Chondrocyte (in vitro differentiated cells): ENCODE measurements at regions not wholly inside any gene's neighbourhood (a gene's known extent, or its start where the extent isn't known, plus 50 kb on each side); places are given as distances from the start of the nearest gene placed in this dataset.
"Not testable (repeated sequence)": the region's sequence is repeated elsewhere in the genome, so short reads cannot be mapped to it uniquely, and the experiment has no call there.

Experiments used
- DNase-seq: peaks from one replicate; pipeline ENCODE4 v3.0.0; 2021; ENCODE audit warnings: mixed read lengths, low spot score
- H3K27ac Mint-ChIP-seq: one replicate; pipeline ENCODE4 v1.8.0; 2021; ENCODE audit warnings: mild to moderate bottlenecking, moderate library complexity, mixed read lengths; ENCODE audit not compliant: unreplicated experiment
- H3K27me3 Mint-ChIP-seq: 2 replicates; pipeline ENCODE4 v1.8.0; 2021; ENCODE audit warnings: low read depth, mixed read lengths
- H3K36me3 Mint-ChIP-seq: 2 replicates; pipeline ENCODE4 v1.8.0; 2021; ENCODE audit warnings: low read depth, mixed read lengths
- H3K4me1 Mint-ChIP-seq: 2 replicates; pipeline ENCODE4 v1.8.0; 2021; ENCODE audit warnings: low read depth, mild to moderate bottlenecking, mixed read lengths
- H3K4me3 Mint-ChIP-seq: one replicate; pipeline ENCODE4 v1.8.0; 2021; ENCODE audit warnings: mild to moderate bottlenecking, moderate library complexity, mixed read lengths; ENCODE audit not compliant: unreplicated experiment
- H3K9me3 Mint-ChIP-seq: 2 replicates; pipeline ENCODE4 v1.8.0; 2021; ENCODE audit warnings: low read depth, mixed read lengths
- TF ChIP-seq, protein P1 (sequence below): fragments of 200-600 bp; sonication (generic); IDR thresholded peaks from 2 replicates; pipeline ENCODE4 v1.5.0; 2021; ENCODE audit warnings: antibody characterized with exemption, mild to moderate bottlenecking, moderate library complexity

DNA sequence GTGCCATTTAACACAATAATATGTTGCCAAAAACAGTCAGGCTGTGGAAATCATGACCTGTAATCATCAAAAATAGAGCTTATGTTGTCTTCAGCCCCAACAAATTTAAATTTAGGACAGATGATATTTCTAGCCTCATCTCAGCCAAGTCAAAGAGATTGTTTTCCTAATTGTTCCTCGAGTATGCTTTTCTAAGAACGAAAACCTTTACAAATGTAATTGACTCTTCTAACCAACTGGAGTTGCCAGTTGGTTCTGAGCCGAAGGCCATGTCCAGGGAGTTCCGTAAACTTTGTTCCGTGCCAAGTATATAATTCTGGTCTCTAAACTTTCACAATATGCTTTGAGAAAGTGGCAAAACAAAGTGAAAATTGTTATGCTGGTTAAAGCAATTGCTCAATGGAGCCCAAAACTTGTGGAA is 160.8 kb downstream of the CEMIP2 start:
- no peak for DNase-seq
- Mint-ChIP-seq H3K27ac (no peak overlapping the region), H3K9me3 (peaks cover 8% of the 10 kb centered on the region), H3K36me3 (peaks cover 3% of the 10 kb centered on the region), H3K4me3 (no peak overlapping the region), H3K27me3 (peaks cover 3% of the 10 kb centered on the region), H3K4me1 (peaks cover 7% of the 10 kb centered on the region)
- TF ChIP-seq, protein P1, sequence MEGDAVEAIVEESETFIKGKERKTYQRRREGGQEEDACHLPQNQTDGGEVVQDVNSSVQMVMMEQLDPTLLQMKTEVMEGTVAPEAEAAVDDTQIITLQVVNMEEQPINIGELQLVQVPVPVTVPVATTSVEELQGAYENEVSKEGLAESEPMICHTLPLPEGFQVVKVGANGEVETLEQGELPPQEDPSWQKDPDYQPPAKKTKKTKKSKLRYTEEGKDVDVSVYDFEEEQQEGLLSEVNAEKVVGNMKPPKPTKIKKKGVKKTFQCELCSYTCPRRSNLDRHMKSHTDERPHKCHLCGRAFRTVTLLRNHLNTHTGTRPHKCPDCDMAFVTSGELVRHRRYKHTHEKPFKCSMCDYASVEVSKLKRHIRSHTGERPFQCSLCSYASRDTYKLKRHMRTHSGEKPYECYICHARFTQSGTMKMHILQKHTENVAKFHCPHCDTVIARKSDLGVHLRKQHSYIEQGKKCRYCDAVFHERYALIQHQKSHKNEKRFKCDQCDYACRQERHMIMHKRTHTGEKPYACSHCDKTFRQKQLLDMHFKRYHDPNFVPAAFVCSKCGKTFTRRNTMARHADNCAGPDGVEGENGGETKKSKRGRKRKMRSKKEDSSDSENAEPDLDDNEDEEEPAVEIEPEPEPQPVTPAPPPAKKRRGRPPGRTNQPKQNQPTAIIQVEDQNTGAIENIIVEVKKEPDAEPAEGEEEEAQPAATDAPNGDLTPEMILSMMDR, result no peak

DNA sequence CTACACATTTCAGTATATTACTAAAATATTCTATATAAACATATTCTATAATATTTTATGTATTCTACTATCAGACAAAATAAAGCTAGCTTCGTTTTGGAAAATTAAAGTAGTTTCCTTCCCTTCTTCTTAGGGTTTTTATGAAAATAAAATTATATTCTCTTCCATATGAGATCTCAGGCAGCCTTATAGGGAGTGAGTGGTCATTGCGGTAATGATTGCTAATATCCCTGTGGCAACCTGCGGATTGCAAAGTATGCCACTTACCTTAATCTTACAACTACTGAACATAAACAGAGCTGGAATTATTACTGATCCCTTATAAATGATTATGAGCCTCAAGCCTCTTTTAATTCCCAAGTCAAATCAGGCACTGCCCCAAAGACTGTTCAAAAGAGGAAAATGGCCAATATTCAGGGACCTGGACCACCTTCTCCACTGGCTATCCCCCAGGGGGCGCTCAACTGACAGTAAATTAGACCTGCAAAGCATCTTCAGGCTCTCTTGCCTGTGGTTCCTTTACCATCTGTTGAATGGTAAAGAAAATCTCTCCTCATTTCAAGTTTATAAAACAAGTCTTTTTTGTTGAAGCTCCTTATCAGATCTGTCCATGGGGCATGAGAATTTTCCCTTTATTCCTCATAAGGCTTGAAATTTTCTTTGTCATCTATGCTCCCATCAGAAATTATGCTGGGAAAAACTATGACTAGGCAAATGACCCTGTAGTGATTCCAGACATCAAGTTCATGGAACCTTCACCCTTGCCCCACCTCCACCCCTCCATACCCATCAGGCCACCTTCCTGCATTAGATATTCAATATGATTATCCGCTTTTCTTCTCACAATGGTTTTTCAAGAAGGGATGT is 163.9 kb downstream of the CEMIP2 start:
- H3K9me3 Mint-ChIP-seq, result peaks cover 3% of the 10 kb centered on the region
- TF ChIP-seq, protein P1, result peak; percentile 94
- peaks cover 2% of the 10 kb centered on the region for H3K36me3 Mint-ChIP-seq
- DNase-seq, result no peak
- H3K4me1 Mint-ChIP-seq, result peaks cover 7% of the 10 kb centered on the region
- H3K27me3 Mint-ChIP-seq, result peaks cover 3% of the 10 kb centered on the region
- H3K27ac Mint-ChIP-seq, result no peak overlapping the region
- no peak overlapping the region for H3K4me3 Mint-ChIP-seq

DNA sequence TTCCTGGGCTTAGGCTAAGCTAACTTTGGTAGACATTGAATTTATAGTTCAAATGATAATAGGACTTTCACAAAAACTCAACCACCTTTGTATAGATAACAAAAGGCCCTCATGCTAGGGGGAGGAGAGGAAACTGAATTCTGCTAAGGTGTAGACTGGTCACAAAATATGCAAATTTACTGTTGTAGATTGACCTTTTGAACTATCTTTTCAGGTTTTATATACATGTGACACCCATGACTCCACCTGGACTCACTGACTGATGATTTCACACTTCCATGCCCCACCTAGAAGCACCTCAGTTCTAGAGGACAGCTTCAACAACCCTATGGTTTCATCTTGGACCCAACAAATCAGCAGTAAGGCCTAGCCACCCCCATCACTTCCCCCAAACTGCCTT is 165.7 kb downstream of the CEMIP2 start:
- H3K36me3 Mint-ChIP-seq, result peaks cover 2% of the 10 kb centered on the region
- no peaks in the 10 kb centered on the region for H3K4me1 Mint-ChIP-seq
- DNase-seq, result no peak
- H3K4me3 Mint-ChIP-seq, result no peak overlapping the region
- TF ChIP-seq, protein P1, result no peak
- peaks cover 5% of the 10 kb centered on the region for H3K9me3 Mint-ChIP-seq
- H3K27me3 Mint-ChIP-seq, result peaks cover 18% of the 10 kb centered on the region
- H3K27ac Mint-ChIP-seq, result no peak overlapping the region

DNA sequence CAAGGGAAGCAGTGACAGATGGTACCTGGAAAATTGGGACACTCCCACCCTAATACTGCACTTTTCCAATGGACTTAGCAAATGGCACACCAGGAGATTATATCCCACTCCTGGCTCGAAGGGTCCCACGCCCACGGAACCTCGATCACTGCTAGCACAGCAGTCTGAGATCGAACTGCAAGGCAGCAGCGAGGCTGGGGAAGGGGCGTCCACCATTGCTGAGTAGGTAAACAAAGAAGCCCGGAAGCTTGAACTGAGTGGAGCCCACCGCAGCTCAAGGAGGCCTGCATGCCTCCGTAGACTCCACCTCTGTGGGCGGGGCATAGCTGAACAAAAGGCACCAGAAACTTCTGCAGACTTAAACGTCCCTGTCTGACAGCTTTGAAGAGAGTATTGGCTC is 172.6 kb downstream of the CEMIP2 start:
- H3K27me3 Mint-ChIP-seq, result peaks cover 35% of the 10 kb centered on the region
- peaks cover 11% of the 10 kb centered on the region for H3K9me3 Mint-ChIP-seq
- not testable (repeated sequence) for H3K27ac Mint-ChIP-seq, DNase-seq, H3K4me1 Mint-ChIP-seq, H3K36me3 Mint-ChIP-seq, H3K4me3 Mint-ChIP-seq

DNA sequence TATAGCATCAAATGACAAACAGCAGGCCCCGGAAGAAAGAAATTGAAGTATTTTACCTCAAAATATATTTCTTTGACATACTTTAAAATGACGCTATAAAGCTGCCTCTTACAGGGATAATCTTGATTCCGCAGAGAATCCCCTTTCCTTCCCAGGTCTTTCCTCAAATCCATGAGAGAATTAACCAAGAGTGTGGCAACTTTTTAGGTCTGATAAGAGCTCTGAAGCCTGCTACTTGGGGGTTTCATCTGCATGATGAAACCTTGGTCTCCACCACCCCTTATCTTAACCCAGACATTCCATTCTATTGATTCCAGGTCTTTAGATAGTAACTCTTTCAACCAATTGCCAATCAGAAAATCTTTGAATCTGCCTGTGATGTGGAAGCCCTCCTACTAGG is 173.8 kb downstream of the CEMIP2 start:
- Mint-ChIP-seq H3K4me1 (no peaks in the 10 kb centered on the region), H3K36me3 (no peaks in the 10 kb centered on the region), H3K9me3 (peaks cover 8% of the 10 kb centered on the region), H3K27ac (no peak overlapping the region), H3K27me3 (peaks cover 33% of the 10 kb centered on the region), H3K4me3 (no peak overlapping the region)
- no peak for DNase-seq
- TF ChIP-seq, protein P1, result no peak

DNA sequence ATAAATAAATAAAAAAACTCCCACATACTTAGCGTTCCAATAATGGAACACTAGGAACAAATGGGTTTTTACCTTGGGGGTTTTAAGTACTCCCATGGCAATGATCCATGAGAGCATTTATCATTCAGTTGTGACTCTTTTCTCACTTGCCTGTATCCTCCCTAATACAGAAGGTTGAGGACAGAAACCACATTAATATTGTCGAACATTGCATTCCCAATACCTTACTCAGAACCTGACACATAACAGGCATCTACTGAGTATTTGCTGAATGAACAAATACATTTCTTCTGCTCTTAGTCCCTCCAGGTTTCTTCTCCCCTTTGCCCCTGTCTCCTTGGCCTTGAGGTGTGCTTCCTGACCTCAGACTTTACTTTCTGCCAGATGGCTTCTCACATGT is 175.9 kb downstream of the CEMIP2 start:
- no peak for DNase-seq
- no peaks in the 10 kb centered on the region for H3K36me3 Mint-ChIP-seq
- peaks cover 4% of the 10 kb centered on the region for H3K9me3 Mint-ChIP-seq
- TF ChIP-seq, protein P1, result no peak
- no peak overlapping the region for H3K4me3 Mint-ChIP-seq
- peaks cover 16% of the 10 kb centered on the region for H3K27me3 Mint-ChIP-seq
- H3K4me1 Mint-ChIP-seq, result no peaks in the 10 kb centered on the region
- H3K27ac Mint-ChIP-seq, result no peak overlapping the region
